Right atrium auricular region (tissue), 2 donors: ENCODE measurements at regions not wholly inside any gene's neighbourhood (a gene's known extent, or its start where the extent isn't known, plus 50 kb on each side); places are given as distances from the start of the nearest gene placed in this dataset.

Experiments
- DNase-seq: peaks from one replicate; pipeline ENCODE4 v3.0.0-alpha.2; 2019; ENCODE audit warnings: low spot score
- H3K27ac ChIP-seq, 2 donors: fragments of 200-600 bp; sonication (generic); 1 replicate in 1 of 2; 2 replicates in 1 of 2; pipeline ENCODE4 v1.5.1; 2016 to 2019
- H3K27me3 ChIP-seq, 2 donors: fragments of 200-600 bp; sonication (generic); one replicate each; pipeline versions ENCODE4 v1.5.1 to v1.6.0; 2017 to 2019
- H3K36me3 ChIP-seq: fragments of 200-600 bp; sonication (generic); one replicate; pipeline ENCODE4 v1.5.1; 2016
- H3K4me1 ChIP-seq, 2 donors: fragments of 200-600 bp; sonication (generic); one replicate each; pipeline versions ENCODE4 v1.5.1 to v1.6.0; 2017 to 2019
- H3K4me3 ChIP-seq, 2 donors: fragments of 200-600 bp; sonication (generic); 1 replicate in 1 of 2; 2 replicates in 1 of 2; pipeline ENCODE4 v1.5.1; 2017 to 2019; ENCODE audit warnings: mild to moderate bottlenecking in 1 of 2, moderate library complexity in 1 of 2
- H3K9me3 ChIP-seq, 2 donors: fragments of 200-600 bp; sonication (generic); one replicate each; pipeline ENCODE4 v1.5.1; 2019
- TF ChIP-seq, protein P1 (sequence below), 2 donors: fragments of 200-600 bp; sonication (generic); IDR thresholded peaks; one replicate each; pipeline ENCODE4 v1.5.1; 2019; ENCODE audit warnings: antibody characterized with exemption in 2 of 2

DNA sequence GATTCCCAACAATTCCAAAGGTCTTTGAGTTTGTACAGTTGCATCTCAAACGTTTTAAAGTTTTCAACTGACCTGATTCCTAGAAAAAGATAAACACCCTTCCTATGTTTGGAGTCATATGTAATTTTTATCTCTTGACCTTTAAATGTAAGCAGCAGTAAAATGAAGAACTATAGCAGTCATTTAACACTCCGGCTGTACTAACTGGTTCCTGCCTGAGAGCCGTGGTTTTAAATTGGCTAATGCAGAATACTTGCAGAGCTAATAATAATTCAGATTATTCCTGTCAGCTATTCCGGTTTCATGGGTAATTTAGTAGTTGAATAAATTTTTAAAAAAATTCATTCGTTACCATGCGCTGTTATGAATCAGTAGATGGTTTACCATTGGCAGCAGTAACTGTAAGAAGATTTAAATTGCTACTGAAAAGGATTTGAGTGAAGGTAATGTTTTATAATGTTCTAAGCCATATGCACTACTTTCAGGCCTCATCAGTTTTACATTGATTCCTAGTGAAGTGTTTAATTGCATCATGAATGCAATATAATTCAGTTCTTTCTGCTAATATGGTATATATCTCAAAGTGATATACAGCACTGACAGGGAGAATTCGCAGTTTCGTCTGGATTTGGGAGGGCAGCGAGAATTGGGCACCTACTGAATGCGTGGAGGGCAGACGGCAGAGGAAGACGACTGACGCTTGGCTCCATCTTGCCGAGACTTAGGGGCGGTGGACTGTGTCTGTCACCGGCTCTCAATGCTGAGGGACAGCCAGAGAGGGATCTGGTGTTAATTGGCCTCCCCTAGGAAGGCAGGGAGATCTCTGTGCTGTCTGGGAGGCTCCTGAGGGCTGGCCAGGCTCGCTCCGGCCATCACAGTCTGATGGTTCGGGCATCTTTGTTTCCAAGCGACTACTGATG is 217.7 kb downstream of the PHETA1 start:
- Histone ChIP-seq H3K27ac (no peak overlapping the region), H3K4me3 (no peak overlapping the region), H3K4me1 (no peaks in the 10 kb centered on the region), H3K27me3 (no peaks in the 10 kb centered on the region), H3K36me3 (no peaks in the 10 kb centered on the region), H3K9me3 (no peaks in the 10 kb centered on the region)
- no peak for DNase-seq
- TF ChIP-seq, protein P1, sequence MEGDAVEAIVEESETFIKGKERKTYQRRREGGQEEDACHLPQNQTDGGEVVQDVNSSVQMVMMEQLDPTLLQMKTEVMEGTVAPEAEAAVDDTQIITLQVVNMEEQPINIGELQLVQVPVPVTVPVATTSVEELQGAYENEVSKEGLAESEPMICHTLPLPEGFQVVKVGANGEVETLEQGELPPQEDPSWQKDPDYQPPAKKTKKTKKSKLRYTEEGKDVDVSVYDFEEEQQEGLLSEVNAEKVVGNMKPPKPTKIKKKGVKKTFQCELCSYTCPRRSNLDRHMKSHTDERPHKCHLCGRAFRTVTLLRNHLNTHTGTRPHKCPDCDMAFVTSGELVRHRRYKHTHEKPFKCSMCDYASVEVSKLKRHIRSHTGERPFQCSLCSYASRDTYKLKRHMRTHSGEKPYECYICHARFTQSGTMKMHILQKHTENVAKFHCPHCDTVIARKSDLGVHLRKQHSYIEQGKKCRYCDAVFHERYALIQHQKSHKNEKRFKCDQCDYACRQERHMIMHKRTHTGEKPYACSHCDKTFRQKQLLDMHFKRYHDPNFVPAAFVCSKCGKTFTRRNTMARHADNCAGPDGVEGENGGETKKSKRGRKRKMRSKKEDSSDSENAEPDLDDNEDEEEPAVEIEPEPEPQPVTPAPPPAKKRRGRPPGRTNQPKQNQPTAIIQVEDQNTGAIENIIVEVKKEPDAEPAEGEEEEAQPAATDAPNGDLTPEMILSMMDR (IDR thresholded peaks at IDR 0.05), result no peak

DNA sequence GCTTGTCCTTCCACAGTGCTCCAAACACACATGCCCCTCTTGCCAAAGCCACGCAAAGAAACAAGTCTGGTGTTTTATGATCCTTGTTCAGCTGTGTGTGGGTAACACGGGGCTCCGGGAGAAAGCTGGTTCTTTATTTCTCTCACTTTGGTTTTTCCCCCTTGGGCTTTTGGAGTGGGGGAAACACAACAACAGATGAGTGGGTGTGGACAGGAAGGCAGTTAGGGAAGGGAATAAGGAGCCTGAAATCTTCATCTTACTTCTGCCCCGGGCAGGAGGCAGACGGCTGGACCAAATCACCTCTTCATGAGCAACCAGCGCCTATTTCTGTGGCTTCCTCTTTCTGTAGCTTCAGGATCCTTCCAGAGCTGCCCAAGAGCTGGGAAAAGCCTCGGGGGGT is 218.5 kb downstream of the PHETA1 start:
- DNase-seq, result no peak
- TF ChIP-seq, protein P1 (IDR thresholded peaks at IDR 0.05), result no peak
- Histone ChIP-seq H3K4me3 (no peak overlapping the region), H3K4me1 (no peaks in the 10 kb centered on the region), H3K36me3 (no peaks in the 10 kb centered on the region), H3K27ac (no peak overlapping the region), H3K27me3 (no peaks in the 10 kb centered on the region), H3K9me3 (no peaks in the 10 kb centered on the region)

DNA sequence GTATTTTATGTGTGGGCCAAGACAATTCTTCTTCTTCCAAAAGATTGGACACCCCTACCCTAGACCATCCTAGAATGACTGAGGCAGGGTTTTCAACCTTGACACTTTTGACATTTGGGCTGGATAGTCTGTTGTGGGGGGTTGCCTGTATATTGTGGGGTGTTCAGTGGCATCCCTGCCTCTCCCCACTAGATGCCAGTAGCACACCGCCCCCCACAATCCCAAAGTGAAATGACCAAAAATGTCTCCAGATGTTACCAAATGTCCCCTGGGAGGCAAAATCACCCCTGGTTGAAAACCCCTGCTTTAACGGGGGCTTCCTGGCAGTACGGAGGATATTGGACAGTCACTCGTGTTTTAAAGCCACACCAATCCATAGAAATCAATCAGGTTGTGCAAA is 219.6 kb downstream of the PHETA1 start:
- no peak overlapping the region for H3K27ac ChIP-seq
- H3K4me1 ChIP-seq, result no peaks in the 10 kb centered on the region
- H3K36me3 ChIP-seq, result no peaks in the 10 kb centered on the region
- H3K27me3 ChIP-seq, result no peaks in the 10 kb centered on the region
- H3K4me3 ChIP-seq, result no peak overlapping the region
- DNase-seq, result no peak
- H3K9me3 ChIP-seq, result no peaks in the 10 kb centered on the region
- TF ChIP-seq, protein P1 (IDR thresholded peaks at IDR 0.05), result no peak

DNA sequence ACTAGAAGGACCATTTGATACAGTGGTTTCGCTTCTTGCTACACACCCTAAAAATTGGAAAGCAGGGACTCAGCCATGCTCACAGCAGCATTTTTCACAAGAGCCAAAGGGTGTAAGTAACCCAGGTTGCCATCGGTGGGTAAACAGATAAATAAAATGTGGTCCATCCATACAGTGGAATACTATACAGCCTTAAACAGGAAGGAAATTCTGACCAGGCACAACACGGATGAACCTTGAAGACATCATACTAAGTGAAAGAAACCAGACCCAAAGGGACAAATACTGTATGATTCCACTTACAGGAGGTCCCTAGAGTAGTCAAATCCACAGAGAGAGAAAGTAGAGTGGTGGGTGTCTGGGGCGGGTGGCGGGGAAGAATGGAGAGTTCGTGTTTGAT is 220.9 kb downstream of the PHETA1 start:
- Histone ChIP-seq H3K9me3 (no peaks in the 10 kb centered on the region), H3K4me1 (no peaks in the 10 kb centered on the region), H3K4me3 (no peak overlapping the region), H3K27ac (no peak overlapping the region), H3K27me3 (no peaks in the 10 kb centered on the region), H3K36me3 (no peaks in the 10 kb centered on the region)
- TF ChIP-seq, protein P1 (IDR thresholded peaks at IDR 0.05), result no peak
- no peak for DNase-seq

DNA sequence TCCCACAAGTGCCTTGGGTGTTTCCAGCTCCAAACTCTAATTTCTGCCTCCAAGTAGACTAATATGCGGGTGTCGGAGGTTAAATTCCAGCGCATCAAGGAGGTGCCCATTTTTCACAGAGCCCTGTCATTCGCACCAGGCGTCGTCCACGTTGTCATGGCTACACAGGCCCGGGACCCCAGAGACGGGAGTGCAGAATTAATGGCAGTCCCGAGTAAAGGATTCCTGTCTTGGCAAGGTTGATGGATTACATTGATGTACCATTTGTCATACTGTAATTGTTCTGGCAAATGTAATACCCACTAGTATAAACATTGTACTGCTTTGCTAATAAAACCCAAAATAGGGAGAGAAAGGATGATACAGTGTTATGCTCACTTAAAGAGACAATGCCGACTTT is 222.9 kb upstream of the MYL2 start:
- no peaks in the 10 kb centered on the region for H3K9me3 ChIP-seq
- no peak overlapping the region for H3K27ac ChIP-seq
- H3K27me3 ChIP-seq, result no peaks in the 10 kb centered on the region
- no peaks in the 10 kb centered on the region for H3K4me1 ChIP-seq
- no peak overlapping the region for H3K4me3 ChIP-seq
- H3K36me3 ChIP-seq, result no peaks in the 10 kb centered on the region
- no peak for DNase-seq
- TF ChIP-seq, protein P1 (IDR thresholded peaks at IDR 0.05), result no peak

GRCh38 chr12:111141205-111141604 is 220.8 kb upstream of the MYL2 start:
- no peak for DNase-seq
- TF ChIP-seq, protein P1 (IDR thresholded peaks at IDR 0.05), result no peak
- no peak overlapping the region for H3K27ac ChIP-seq
- no peaks in the 10 kb centered on the region for H3K36me3 ChIP-seq
- no peaks in the 10 kb centered on the region for H3K27me3 ChIP-seq
- no peaks in the 10 kb centered on the region for H3K9me3 ChIP-seq
- H3K4me3 ChIP-seq, result no peak overlapping the region
- H3K4me1 ChIP-seq, result no peaks in the 10 kb centered on the region
